UCSD-AML1 (cell line): ENCODE measurements at regions not wholly inside any gene's neighbourhood (a gene's known extent, or its start where the extent isn't known, plus 50 kb on each side); places are given as distances from the start of the nearest gene placed in this dataset.
"Not testable (repeated sequence)": the region's sequence is repeated elsewhere in the genome, so short reads cannot be mapped to it uniquely, and the experiment has no call there.

ENCODE experiments used
- DNase-seq: peaks from one replicate; lab custom pipeline; 2025; ENCODE audit not compliant: unreplicated experiment; lab: John Stamatoyannopoulos, UW

GRCh38 chr10:52597189-52597863, 175.3 kb downstream of the MBL2 start:
- no peak for DNase-seq

DNA sequence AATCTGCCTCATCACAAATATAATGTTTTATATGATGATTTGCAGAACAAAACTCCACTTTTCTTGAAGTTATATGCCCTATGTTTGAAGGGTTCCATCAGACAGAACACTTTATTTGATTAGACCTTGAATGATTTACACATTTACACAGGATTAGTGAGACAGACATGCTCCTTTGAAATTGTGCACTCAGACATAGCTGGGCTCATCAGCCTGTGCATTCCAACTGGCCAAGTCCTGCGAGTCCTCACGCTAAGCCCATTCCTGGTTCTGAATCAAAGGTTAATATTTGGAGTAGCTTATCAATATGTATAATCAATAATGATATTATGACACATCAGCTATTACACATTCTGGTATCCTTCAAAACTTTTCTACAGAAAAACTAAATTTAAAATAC, 173.6 kb downstream of the MBL2 start:
- DNase-seq, result no peak

- DNase-seq, result no peak
Observed at GRCh38 chr10:52599551-52600200, 172.9 kb downstream of the MBL2 start.

- not testable (repeated sequence) for DNase-seq
Observed at GRCh38 chr10:52604131-52604530, 168.5 kb downstream of the MBL2 start.

DNA sequence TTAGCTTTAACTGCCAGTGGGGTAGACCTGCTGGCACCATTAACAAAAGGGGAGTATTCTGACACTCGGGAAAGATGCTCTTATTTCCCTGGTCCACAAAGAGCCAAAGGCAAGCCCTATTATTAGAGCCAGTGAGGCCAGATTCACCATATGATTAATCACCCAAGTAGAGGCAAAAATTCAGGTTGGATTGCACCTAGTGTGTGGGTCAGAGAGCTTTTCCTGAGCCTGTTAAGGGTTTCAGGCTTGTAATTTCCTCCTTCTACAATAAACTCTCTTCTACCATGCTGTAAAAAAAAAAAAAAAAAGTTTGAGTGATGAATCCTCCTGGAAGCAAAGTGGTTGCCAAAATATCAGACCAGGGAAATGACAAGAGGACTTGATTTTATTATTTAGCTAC, 163.5 kb downstream of the MBL2 start:
- DNase-seq, result no peak

- DNase-seq, result no peak
Observed at GRCh38 chr10:52609626-52610240, 162.9 kb downstream of the MBL2 start.

GRCh38 chr10:52615331-52615730, 157.3 kb downstream of the MBL2 start:
- DNase-seq, result no peak

GRCh38 chr10:52615756-52616394, 156.7 kb downstream of the MBL2 start:
- no peak for DNase-seq

DNA sequence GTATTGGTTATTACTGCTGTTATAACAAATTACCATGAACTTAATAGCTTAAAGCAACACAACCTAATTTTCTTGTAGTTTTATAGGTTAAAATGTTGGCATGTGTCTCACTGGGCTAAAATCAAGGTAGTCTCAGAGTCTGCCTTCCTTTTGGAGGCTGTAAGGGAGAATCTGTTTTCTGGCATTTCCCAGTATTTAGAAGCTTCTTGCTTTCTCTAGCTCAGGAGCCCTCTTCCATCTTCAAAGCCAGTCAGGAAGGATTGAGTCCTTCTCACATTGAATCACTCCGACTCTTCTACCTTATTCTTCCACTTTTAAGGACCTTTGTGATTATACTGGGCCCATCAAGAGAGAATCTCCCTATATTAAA, 156.2 kb downstream of the MBL2 start:
- DNase-seq, result no peak

DNA sequence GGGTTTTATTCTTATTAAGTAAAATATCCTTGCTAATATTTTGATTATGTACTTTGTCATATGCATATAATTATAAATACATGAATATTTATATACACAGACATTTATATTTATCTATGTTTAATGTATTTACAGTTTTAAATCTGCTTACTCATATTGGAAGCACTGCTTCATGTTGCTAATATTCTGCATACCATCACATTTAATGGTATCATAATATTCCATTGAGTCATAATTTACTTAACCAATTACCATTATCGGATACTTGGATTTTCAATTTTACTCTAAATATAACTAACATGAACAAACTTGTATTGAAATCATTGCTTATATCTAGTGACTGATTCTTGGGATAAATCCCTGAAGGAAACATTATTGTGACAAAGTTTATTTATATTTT, 155.2 kb downstream of the MBL2 start:
- no peak for DNase-seq

DNA sequence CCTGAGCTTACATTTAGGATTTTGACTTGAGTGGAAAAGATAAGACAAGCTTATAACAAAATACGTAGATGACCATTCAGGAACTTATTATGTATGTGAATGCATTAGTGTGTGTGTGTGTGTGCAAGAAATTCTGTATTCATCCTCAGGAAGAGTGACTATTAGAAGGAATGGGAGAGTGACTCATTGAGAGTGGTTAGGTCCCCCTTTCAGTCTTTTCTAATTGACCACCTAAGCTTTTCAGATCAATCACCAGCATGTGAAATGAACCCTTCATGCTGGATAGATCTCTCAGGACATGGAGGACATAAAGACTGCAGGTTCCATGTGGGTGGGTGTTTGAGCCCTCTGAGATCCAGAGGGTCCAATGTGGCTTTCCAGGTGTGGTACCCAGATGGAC, 153.5 kb downstream of the MBL2 start:
- no peak for DNase-seq

DNA sequence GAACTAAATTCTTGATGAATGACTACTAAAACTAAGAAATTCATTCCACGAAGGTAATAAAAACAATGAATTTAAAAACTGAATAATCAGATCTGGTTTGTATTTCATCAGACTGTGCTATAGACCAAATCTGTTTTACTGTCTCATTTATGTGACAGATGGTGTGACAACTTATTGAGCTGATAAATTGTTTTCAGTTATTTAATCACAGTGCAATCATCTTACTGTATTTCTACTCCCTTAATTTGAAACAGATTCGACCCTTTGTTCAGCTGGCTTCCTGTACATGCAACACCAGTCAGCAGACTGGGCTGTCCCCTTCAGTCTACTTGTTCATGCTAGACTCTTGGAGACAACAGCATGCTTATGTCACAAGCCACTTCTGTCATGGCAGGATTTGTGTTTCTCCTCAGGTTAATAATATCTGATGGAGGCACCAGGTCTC, 150.9 kb downstream of the MBL2 start:
- DNase-seq, result no peak

DNA sequence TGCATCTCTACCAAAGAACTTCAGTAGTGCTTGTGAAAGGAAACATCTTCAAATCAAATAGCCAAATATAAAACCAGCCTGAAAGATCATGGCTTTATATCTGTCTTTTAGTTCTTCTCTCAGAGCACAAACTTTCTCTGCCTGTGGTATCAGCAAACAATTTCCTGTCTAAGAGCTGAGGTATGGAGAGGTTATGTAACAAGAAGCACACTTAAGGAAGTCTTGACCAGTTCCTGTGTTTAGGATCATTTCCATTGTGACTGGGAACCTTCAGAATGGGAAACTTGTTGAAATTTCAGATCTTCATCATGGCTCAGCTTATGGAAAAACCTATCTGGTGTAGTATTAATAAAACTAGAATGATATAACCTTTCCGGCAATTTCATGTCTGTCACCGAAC, 148.8 kb downstream of the MBL2 start:
- no peak for DNase-seq

- DNase-seq, result no peak
Observed at GRCh38 chr10:52627279-52627678, 145.3 kb downstream of the MBL2 start.

GRCh38 chr10:52631146-52631545, 141.4 kb downstream of the MBL2 start:
- no peak for DNase-seq

DNA sequence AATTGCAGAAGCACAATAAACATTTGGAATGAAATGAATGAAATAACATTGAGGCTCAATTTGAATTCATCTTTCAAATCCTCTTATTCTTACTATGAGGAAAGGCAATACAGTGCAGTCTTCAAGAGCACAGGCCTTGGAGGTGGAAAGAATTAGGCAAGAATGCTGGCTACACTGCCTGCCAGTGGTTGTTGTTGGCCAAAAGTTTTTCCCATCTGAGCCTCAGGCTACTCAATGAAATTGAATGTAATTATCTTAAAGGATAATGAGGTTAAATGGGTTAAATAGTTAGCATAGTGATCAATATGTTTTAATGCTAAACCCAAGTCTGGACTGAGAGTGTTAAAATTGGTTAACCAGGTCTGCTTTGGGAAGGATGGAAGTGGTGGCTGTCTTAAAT, 140.9 kb downstream of the MBL2 start:
- DNase-seq, result no peak

DNA sequence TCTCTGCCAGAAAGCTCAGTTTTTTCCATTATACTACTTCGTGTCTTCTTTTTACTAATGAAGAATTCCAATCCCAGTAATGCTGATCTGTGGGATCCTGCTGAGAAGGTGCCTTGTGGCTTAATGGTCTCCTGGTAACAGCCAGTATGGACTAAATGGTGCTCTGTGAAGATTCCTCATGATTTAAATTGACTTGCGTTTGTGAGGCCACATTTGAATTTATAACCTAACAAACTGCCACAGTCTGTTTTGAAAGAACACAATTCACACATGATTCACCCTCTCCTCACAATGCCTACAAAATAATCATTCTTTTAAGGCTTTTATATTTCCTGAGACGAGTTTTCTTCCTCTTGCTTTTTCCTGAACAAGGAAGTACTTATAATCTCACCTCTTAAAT, 140.0 kb downstream of the MBL2 start:
- no peak for DNase-seq

DNA sequence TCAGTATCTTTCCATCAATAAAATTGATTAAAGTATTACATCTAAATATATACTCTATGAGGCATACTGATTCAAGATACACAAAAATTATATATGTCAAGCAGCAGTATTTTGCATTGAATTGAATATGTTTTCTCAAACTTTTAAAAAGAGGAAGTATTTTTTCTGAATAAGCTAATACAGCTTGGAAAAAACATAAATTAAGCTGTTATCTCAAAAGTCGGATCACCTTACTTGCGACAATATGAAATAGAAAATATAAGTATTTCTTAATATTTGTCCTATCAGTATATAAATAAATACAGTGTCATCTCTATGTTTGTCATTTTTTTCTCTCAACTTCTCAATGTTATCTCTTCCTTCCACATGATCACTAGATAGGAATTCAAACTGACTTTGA, 139.3 kb downstream of the MBL2 start:
- no peak for DNase-seq

DNA sequence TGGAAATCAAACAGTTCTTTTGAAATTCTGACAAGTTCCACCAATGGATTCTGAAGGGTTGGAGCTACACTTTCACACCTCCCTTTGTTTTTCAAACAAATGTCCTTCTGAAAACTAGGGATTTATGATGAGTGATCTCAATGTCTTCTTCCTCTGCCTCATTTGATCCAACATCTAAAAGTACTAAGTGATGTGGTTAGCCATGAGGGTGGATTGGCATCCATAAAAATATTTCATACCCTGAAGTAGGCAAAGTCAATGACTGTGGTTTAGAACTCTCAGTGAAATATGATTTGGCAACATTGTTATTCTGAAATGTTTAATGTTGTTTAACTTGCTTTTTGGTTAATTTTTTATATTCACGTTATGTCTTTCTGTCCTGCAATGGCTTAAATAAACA, 136.9 kb downstream of the MBL2 start:
- no peak for DNase-seq

DNA sequence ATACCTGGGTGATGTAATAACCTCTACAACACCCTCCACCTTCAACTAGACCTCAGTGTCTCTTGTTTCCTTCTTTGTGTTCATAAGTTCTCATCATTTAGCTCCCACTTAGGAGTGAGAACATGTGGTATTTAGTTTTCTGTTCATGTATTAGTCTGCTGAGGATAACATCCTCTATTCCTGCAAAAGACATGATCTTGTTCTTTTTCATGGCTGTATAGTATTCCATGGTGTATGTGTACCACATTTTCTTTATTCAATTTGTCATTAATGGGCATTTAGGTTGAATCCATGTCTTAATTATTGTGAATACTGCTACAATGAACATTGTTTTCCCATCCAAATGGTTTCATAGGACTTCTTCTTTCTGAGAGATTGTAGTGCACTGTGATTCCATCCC, 135.7 kb downstream of the MBL2 start:
- no peak for DNase-seq

GRCh38 chr10:52637592-52637991, 135.0 kb downstream of the MBL2 start:
- no peak for DNase-seq

DNA sequence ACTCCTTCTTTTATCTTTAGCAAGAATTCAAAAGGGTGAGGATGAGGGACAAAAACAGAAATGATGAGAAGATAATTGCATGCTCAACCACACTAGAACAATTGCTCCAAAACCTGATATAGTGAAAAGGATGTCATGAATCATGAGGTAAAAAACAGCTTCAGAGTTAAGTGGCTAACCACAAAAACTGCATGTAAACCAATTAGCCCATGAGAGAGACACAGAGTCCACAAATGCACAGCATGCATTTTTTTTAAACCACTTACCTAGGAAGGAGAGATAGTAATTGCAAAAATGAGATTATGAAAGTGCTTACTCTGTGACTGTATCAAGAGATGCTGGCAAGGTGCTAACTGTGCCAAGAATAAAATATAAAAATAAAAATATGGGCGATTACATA, 132.9 kb downstream of the MBL2 start:
- no peak for DNase-seq
